ENCODE measurements at regions not wholly inside any gene's neighbourhood (a gene's known extent, or its start where the extent isn't known, plus 50 kb on each side); places are given as distances from the start of the nearest gene placed in this dataset.
"Not testable (repeated sequence)": the region's sequence is repeated elsewhere in the genome, so short reads cannot be mapped to it uniquely, and the experiment has no call there.

GRCh38 chr9:26664087-26664773, 228.4 kb downstream of the CAAP1 start:
- not testable (repeated sequence) for DNase-seq

GRCh38 chr9:26662476-26662875, 230.1 kb downstream of the CAAP1 start:
- no peak for DNase-seq

- DNase-seq, result no peak
Observed at GRCh38 chr9:26658476-26658875, 234.1 kb downstream of the CAAP1 start.

- DNase-seq, result no peak
Observed at GRCh38 chr9:26657958-26658357, 234.6 kb downstream of the CAAP1 start.

GRCh38 chr9:26656003-26656870, 236.4 kb downstream of the CAAP1 start:
- DNase-seq, result peak in 5 of 14 donors; percentile 2 to 10 (median 4)

- DNase-seq, result no peak
Observed at GRCh38 chr9:26655166-26655565, 237.4 kb downstream of the CAAP1 start.

GRCh38 chr9:26650325-26650724, 242.3 kb downstream of the CAAP1 start:
- no peak for DNase-seq

- no peak for DNase-seq
Observed at GRCh38 chr9:26643826-26644225, 248.8 kb downstream of the CAAP1 start.

- DNase-seq, result no peak
Observed at GRCh38 chr9:26639761-26640160, 252.8 kb downstream of the CAAP1 start.

- no peak for DNase-seq
Observed at GRCh38 chr9:26637101-26637500, 255.5 kb downstream of the CAAP1 start.

GRCh38 chr9:26613851-26614350, 278.7 kb downstream of the CAAP1 start:
- not testable (repeated sequence) for DNase-seq

GRCh38 chr9:26612211-26612610, 280.4 kb downstream of the CAAP1 start:
- DNase-seq, result no peak

- no peak for DNase-seq
Observed at GRCh38 chr9:26606756-26607155, 285.8 kb downstream of the CAAP1 start.

- DNase-seq, result no peak
Observed at GRCh38 chr9:26605367-26605766, 287.2 kb downstream of the CAAP1 start.

- no peak for DNase-seq
Observed at GRCh38 chr9:26604076-26604662, 288.4 kb downstream of the CAAP1 start.

GRCh38 chr9:26603617-26604016, 289.0 kb downstream of the CAAP1 start:
- DNase-seq, result no peak

- DNase-seq, result no peak
Observed at GRCh38 chr9:26597542-26598149, 295.0 kb downstream of the CAAP1 start.

- no peak for DNase-seq
Observed at GRCh38 chr9:26579056-26579455, 313.5 kb downstream of the CAAP1 start.

GRCh38 chr9:26574898-26575440, 317.6 kb downstream of the CAAP1 start:
- no peak for DNase-seq

GRCh38 chr9:26574256-26574655, 318.3 kb downstream of the CAAP1 start:
- no peak for DNase-seq

- no peak for DNase-seq
Observed at GRCh38 chr9:26567976-26568375, 324.6 kb downstream of the CAAP1 start.

- no peak for DNase-seq
Observed at GRCh38 chr9:26566141-26566540, 326.5 kb downstream of the CAAP1 start.

- DNase-seq, result no peak
Observed at GRCh38 chr9:26565118-26565517, 327.5 kb downstream of the CAAP1 start.

Measured in C1 segment of cervical spinal cord (tissue), 14 donors.